ENCODE measurements at regions not wholly inside any gene's neighbourhood (a gene's known extent, or its start where the extent isn't known, plus 50 kb on each side); places are given as distances from the start of the nearest gene placed in this dataset.
A peak's percentile ranks its signal among the peaks of the same experiment; 100 is the strongest.

- TF ChIP-seq CTCF (IDR thresholded peaks at IDR 0.05; ENCODE audit: unreplicated experiment) = no peak
- DNase-seq (ENCODE audit: low spot score, unreplicated experiment) = no peak
- Mint-ChIP-seq H3K9me3 (ENCODE audit: low read depth) (peaks cover 18% of the 10 kb centered on the region), H3K27me3 (no peaks in the 10 kb centered on the region), H3K4me3 (ENCODE audit: low read depth) (no peak overlapping the region), H3K36me3 (ENCODE audit: insufficient read depth) (no peaks in the 10 kb centered on the region), H3K27ac (no peak overlapping the region), H3K4me1 (ENCODE audit: low read depth) (no peaks in the 10 kb centered on the region)
Observed at GRCh38 chr2:34632327-34632726, 1033.2 kb upstream of the FAM98A start.

- Mint-ChIP-seq H3K4me1 (ENCODE audit: low read depth) (peaks cover 3% of the 10 kb centered on the region), H3K27ac (peak overlapping the region; percentile 54), H3K36me3 (ENCODE audit: insufficient read depth) (no peaks in the 10 kb centered on the region), H3K9me3 (ENCODE audit: low read depth) (peaks cover 8% of the 10 kb centered on the region), H3K27me3 (no peaks in the 10 kb centered on the region), H3K4me3 (ENCODE audit: low read depth) (no peak overlapping the region)
- TF ChIP-seq CTCF (IDR thresholded peaks at IDR 0.05; ENCODE audit: unreplicated experiment) = no peak
- DNase-seq (ENCODE audit: low spot score, unreplicated experiment) = no peak
Observed at GRCh38 chr2:34627003-34627402, 1027.9 kb upstream of the FAM98A start.

- no peak overlapping the region for H3K4me3 Mint-ChIP-seq (ENCODE audit: low read depth)
- H3K4me1 Mint-ChIP-seq (ENCODE audit: low read depth) = peaks cover 4% of the 10 kb centered on the region
- no peaks in the 10 kb centered on the region for H3K36me3 Mint-ChIP-seq (ENCODE audit: insufficient read depth)
- no peak for TF ChIP-seq CTCF (IDR thresholded peaks at IDR 0.05; ENCODE audit: unreplicated experiment)
- no peak overlapping the region for H3K27ac Mint-ChIP-seq
- no peak for DNase-seq (ENCODE audit: low spot score, unreplicated experiment)
- H3K27me3 Mint-ChIP-seq = no peaks in the 10 kb centered on the region
- H3K9me3 Mint-ChIP-seq (ENCODE audit: low read depth) = peaks cover 6% of the 10 kb centered on the region
Observed at GRCh38 chr2:34604164-34604563, 1005.1 kb upstream of the FAM98A start.

- no peak for TF ChIP-seq CTCF (IDR thresholded peaks at IDR 0.05; ENCODE audit: unreplicated experiment)
- Mint-ChIP-seq H3K4me1 (ENCODE audit: low read depth) (peaks cover 4% of the 10 kb centered on the region), H3K36me3 (ENCODE audit: insufficient read depth) (no peaks in the 10 kb centered on the region), H3K4me3 (ENCODE audit: low read depth) (no peak overlapping the region), H3K27me3 (no peaks in the 10 kb centered on the region), H3K9me3 (ENCODE audit: low read depth) (no peaks in the 10 kb centered on the region), H3K27ac (no peak overlapping the region)
- DNase-seq (ENCODE audit: low spot score, unreplicated experiment) = no peak
Observed at GRCh38 chr2:34602262-34602661, 1003.2 kb upstream of the FAM98A start.

- Mint-ChIP-seq H3K9me3 (ENCODE audit: low read depth) (no peaks in the 10 kb centered on the region), H3K4me1 (ENCODE audit: low read depth) (peaks cover 4% of the 10 kb centered on the region), H3K27me3 (no peaks in the 10 kb centered on the region), H3K36me3 (ENCODE audit: insufficient read depth) (no peaks in the 10 kb centered on the region), H3K27ac (no peak overlapping the region), H3K4me3 (ENCODE audit: low read depth) (no peak overlapping the region)
- DNase-seq (ENCODE audit: low spot score, unreplicated experiment) = no peak
- TF ChIP-seq CTCF (IDR thresholded peaks at IDR 0.05; ENCODE audit: unreplicated experiment) = no peak
Observed at GRCh38 chr2:34601561-34601960, 1002.5 kb upstream of the FAM98A start.
